Transverse colon (tissue), 4 donors: ENCODE measurements at regions not wholly inside any gene's neighbourhood (a gene's known extent, or its start where the extent isn't known, plus 50 kb on each side); places are given as distances from the start of the nearest gene placed in this dataset.

Source experiments
- POLR2A ChIP-seq: fragments of 450-650 bp; IDR thresholded peaks from one replicate; pipeline ENCODE4 v1.6.1; 2016; ENCODE audit warnings: antibody characterized with exemption, mild to moderate bottlenecking, moderate library complexity
- POLR2AphosphoS5 ChIP-seq, 3 donors: sonication (generic); formaldehyde crosslinking; IDR thresholded peaks; one replicate each; pipeline ENCODE4 v1.6.1; 2016; ENCODE audit warnings: antibody characterized with exemption in 3 of 3
- TF ChIP-seq, protein P1 (sequence below), 5 experiments: fragments of 200-600 bp in 3 of 5; fragments of 450-650 bp in 2 of 5; sonication (generic) in 3 of 5; IDR thresholded peaks; 1 replicate in 2 of 5; 2 replicates in 3 of 5; pipeline ENCODE4 v1.5.1; 2016 to 2017; ENCODE audit warnings: antibody characterized with exemption in 5 of 5, inconsistent platforms in 3 of 5, mild to moderate bottlenecking in 2 of 5, moderate library complexity in 1 of 5

DNA sequence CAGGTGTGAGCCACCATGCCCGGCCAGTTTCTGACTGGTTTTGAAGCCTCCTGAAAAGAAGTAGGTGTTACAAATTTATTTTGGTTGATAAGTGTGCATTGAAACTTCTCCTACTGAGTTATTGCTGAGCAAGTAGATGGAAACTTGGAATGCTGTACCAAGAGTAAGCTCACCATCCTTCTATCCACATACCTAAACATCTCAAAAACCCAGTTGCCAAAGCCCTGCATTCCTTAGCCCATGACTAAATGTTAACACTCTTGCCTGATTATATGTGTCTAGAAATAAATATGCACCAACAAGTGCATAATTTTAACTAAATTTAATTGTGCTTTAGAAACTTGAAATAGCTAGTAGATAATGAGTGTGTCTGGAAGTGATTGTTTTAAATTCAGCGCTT lies 357.8 kb downstream of the DUSP6 start:
- TF ChIP-seq, protein P1, sequence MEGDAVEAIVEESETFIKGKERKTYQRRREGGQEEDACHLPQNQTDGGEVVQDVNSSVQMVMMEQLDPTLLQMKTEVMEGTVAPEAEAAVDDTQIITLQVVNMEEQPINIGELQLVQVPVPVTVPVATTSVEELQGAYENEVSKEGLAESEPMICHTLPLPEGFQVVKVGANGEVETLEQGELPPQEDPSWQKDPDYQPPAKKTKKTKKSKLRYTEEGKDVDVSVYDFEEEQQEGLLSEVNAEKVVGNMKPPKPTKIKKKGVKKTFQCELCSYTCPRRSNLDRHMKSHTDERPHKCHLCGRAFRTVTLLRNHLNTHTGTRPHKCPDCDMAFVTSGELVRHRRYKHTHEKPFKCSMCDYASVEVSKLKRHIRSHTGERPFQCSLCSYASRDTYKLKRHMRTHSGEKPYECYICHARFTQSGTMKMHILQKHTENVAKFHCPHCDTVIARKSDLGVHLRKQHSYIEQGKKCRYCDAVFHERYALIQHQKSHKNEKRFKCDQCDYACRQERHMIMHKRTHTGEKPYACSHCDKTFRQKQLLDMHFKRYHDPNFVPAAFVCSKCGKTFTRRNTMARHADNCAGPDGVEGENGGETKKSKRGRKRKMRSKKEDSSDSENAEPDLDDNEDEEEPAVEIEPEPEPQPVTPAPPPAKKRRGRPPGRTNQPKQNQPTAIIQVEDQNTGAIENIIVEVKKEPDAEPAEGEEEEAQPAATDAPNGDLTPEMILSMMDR (IDR thresholded peaks at IDR 0.05): no peak
- no peak for TF ChIP-seq POLR2A
- TF ChIP-seq POLR2AphosphoS5 (IDR thresholded peaks at IDR 0.05): no peak
